ENCODE measurements at regions not wholly inside any gene's neighbourhood (a gene's known extent, or its start where the extent isn't known, plus 50 kb on each side); places are given as distances from the start of the nearest gene placed in this dataset.

DNA sequence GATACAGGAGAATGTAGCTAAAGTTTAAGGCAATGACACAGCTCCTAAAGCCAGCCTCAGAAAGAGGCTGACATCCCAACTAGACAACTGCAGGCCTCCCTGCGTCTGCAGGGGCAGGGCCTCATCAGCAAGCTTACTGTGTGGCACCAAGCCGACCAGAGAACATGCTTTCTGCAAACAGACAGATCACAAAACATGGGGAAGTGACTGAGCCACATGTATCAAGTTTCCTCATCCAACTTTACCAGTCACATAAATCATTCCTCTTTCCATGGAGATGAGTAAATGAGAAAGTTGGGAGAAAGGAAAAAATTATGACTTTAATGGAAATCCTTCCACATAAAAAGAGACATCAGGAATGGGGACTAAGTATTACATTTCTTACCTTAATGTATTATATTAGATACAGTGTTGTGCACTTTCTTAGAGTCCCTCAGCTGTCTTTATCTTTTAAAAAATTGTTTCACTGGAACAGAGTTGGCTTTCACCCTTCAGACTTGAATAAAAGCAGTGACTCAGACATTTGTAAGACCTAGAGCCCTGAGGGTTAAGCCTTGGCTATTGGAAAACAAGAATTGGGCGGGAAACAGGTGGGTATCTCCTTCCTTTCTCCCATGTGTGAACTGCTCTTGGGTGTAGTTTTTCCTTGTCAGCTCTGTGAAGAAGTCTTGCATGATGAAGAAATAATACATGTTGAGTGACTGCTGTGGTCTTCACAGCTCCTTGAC, 305.7 kb upstream of the SNX7 start:
- ChIA-PET CTCF (no interaction called here), POLR2A (no interaction called here)
- no peaks in the 10 kb centered on the region for H3K36me3 Mint-ChIP-seq (ENCODE audit: low read depth)
- ATAC-seq (ENCODE audit: poor library complexity) (no peak), DNase-seq (no peak)
- TF ChIP-seq, protein P1, sequence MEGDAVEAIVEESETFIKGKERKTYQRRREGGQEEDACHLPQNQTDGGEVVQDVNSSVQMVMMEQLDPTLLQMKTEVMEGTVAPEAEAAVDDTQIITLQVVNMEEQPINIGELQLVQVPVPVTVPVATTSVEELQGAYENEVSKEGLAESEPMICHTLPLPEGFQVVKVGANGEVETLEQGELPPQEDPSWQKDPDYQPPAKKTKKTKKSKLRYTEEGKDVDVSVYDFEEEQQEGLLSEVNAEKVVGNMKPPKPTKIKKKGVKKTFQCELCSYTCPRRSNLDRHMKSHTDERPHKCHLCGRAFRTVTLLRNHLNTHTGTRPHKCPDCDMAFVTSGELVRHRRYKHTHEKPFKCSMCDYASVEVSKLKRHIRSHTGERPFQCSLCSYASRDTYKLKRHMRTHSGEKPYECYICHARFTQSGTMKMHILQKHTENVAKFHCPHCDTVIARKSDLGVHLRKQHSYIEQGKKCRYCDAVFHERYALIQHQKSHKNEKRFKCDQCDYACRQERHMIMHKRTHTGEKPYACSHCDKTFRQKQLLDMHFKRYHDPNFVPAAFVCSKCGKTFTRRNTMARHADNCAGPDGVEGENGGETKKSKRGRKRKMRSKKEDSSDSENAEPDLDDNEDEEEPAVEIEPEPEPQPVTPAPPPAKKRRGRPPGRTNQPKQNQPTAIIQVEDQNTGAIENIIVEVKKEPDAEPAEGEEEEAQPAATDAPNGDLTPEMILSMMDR (IDR thresholded peaks at IDR 0.05), result no peak
- no peak overlapping the region for H3K27ac Mint-ChIP-seq
- no peaks in the 10 kb centered on the region for H3K27me3 Mint-ChIP-seq
- intact Hi-C loops (cut with DNase I, micrococcal nuclease), result no loop called here
- no peak overlapping the region for H3K4me3 Mint-ChIP-seq
- Histone ChIP-seq H3K27ac (ENCODE audit: low read depth in 1 of 2, low read length in 2 of 2) (no peak overlapping the region), H3K4me3 (ENCODE audit: low read length) (no peak overlapping the region), H3K27me3 (ENCODE audit: control insufficient read depth in 1 of 2, insufficient read depth in 2 of 2, low read length in 2 of 2) (no peaks in the 10 kb centered on the region), H3K4me1 (ENCODE audit: insufficient read depth, low read length) (no peaks in the 10 kb centered on the region), H3K9me3 (ENCODE audit: control insufficient read depth in 1 of 2, insufficient read depth in 1 of 2, low read length in 2 of 2) (no peaks in the 10 kb centered on the region), H3K36me3 (ENCODE audit: insufficient read depth, low read length) (no peaks in the 10 kb centered on the region)
- no peaks in the 10 kb centered on the region for H3K4me1 Mint-ChIP-seq (ENCODE audit: low read depth)
- H3K9me3 Mint-ChIP-seq, result no peaks in the 10 kb centered on the region

DNA sequence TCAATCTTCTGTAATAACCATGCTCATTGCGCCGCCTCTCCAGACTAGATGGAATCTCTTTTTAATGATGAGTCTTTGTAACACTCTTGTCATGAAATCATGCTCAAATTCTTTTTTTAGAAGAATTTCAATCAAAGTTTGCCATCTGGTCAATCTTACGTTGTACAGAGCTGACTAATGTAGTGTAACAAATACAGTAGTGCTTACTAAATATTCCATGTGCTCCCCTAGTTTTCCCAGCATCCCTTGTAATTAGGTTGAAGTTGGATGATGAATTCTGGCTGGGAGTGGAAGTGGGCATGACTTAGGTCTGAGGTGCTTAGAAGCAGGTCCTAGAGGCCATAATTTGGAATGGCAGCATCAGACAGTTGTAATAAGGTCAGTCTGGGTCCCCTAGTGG, 309.1 kb upstream of the SNX7 start:
- no peak overlapping the region for H3K4me3 Mint-ChIP-seq
- Histone ChIP-seq H3K4me1 (ENCODE audit: insufficient read depth, low read length) (no peaks in the 10 kb centered on the region), H3K9me3 (ENCODE audit: control insufficient read depth in 1 of 2, insufficient read depth in 1 of 2, low read length in 2 of 2) (no peaks in the 10 kb centered on the region), H3K36me3 (ENCODE audit: insufficient read depth, low read length) (no peaks in the 10 kb centered on the region), H3K27ac (ENCODE audit: low read depth in 1 of 2, low read length in 2 of 2) (no peak overlapping the region), H3K4me3 (ENCODE audit: low read length) (no peak overlapping the region), H3K27me3 (ENCODE audit: control insufficient read depth in 1 of 2, insufficient read depth in 2 of 2, low read length in 2 of 2) (no peaks in the 10 kb centered on the region)
- ChIA-PET CTCF (no interaction called here), POLR2A (no interaction called here)
- no peak for DNase-seq
- no peak overlapping the region for H3K27ac Mint-ChIP-seq
- H3K27me3 Mint-ChIP-seq, result no peaks in the 10 kb centered on the region
- H3K36me3 Mint-ChIP-seq (ENCODE audit: low read depth), result no peaks in the 10 kb centered on the region
- H3K4me1 Mint-ChIP-seq (ENCODE audit: low read depth), result no peaks in the 10 kb centered on the region
- no peak for ATAC-seq (ENCODE audit: poor library complexity)
- intact Hi-C loops (cut with DNase I, micrococcal nuclease), result no loop called here
- TF ChIP-seq, protein P1 (IDR thresholded peaks at IDR 0.05), result no peak
- no peaks in the 10 kb centered on the region for H3K9me3 Mint-ChIP-seq

DNA sequence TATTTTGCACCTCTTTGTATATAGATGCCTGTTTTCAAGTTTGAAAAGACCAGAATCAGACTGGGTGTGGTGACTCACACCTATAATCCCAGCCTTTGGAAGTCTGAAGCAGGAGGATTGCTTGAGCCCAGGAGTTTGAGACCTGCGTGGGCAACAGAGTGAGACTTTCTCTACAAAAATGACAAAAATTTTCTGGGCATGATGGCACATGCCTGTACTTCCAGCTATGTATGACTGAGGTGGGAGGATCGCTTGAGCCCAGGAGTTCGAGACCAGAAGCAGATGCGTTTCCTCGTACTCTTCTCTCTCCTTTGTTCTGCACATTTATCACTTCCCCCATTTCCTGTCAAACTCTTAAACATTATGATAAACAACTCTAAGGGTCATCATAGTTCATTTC, 310.0 kb upstream of the SNX7 start:
- CTCF ChIA-PET, result interaction anchor here (0.6 kb wide), 1 partner anchor 9 kb away, joined by 4 read pairs; no protein-coding TSS in a partner anchor
- Mint-ChIP-seq H3K9me3 (no peaks in the 10 kb centered on the region), H3K4me1 (ENCODE audit: low read depth) (no peaks in the 10 kb centered on the region), H3K4me3 (no peak overlapping the region), H3K27ac (no peak overlapping the region), H3K36me3 (ENCODE audit: low read depth) (no peaks in the 10 kb centered on the region), H3K27me3 (no peaks in the 10 kb centered on the region)
- Histone ChIP-seq H3K36me3 (ENCODE audit: insufficient read depth, low read length) (no peaks in the 10 kb centered on the region), H3K4me1 (ENCODE audit: insufficient read depth, low read length) (no peaks in the 10 kb centered on the region), H3K9me3 (ENCODE audit: control insufficient read depth in 1 of 2, insufficient read depth in 1 of 2, low read length in 2 of 2) (no peaks in the 10 kb centered on the region), H3K4me3 (ENCODE audit: low read length) (no peak overlapping the region), H3K27me3 (ENCODE audit: control insufficient read depth in 1 of 2, insufficient read depth in 2 of 2, low read length in 2 of 2) (no peaks in the 10 kb centered on the region), H3K27ac (ENCODE audit: low read depth in 1 of 2, low read length in 2 of 2) (no peak overlapping the region)
- no peak for ATAC-seq (ENCODE audit: poor library complexity)
- DNase-seq, result no peak
- intact Hi-C loops (cut with DNase I, micrococcal nuclease), result no loop called here
- POLR2A ChIA-PET, result no interaction called here
- TF ChIP-seq, protein P1 (IDR thresholded peaks at IDR 0.05), result no peak

Data from CD4-positive, alpha-beta T cell (primary cell).